CD4-positive, alpha-beta T cell treated with Interferon alpha-2 for 1 hour (primary cell): ENCODE measurements at regions not wholly inside any gene's neighbourhood (a gene's known extent, or its start where the extent isn't known, plus 50 kb on each side); places are given as distances from the start of the nearest gene placed in this dataset.
"Not testable (repeated sequence)": the region's sequence is repeated elsewhere in the genome, so short reads cannot be mapped to it uniquely, and the experiment has no call there.

Experiments used
- DNase-seq, 2 donors: peaks; one replicate each; pipeline ENCODE4 v3.0.0-alpha.2; 2020 to 2022

- not testable (repeated sequence) for DNase-seq
Observed at GRCh38 chr14:52122163-52122562, 53.3 kb upstream of the NID2 start.

DNA sequence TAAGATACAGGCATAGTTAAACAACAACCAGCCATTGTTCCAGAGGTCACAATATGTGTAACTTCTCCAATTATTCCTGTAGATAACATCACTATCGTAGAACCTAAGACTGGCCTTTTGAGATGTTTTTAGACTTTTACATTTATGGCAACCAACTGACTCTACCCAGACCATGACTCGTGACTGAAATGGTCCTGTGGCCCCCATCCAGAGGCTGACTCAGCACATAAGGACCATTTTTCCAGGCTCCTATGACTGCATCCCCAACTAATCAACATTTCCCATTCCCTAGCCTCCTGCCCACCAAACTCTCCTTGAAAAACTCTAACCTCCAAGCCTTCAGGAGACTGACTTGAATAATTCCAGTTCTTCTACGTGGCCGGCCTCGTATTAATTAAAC lies 52.6 kb upstream of the NID2 start:
- no peak for DNase-seq

DNA sequence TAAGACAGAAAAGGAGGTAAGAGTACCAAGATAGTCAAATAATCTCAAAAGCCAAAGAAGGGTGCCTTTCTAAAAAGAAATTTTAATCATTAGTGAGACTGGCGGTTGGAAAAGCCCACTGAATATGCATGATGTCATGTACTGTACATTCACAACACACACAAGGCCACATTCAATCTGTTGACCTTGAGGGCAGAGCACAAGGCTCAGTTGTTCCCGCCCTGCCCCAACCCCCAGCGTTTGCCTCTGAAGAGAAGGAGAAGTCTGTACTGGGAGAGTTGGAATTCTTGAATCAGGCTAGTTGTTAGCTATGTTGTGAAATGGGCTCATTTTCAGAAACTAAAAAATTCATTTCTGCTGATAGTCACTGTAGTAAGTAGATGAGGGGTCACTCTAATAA lies 50.2 kb upstream of the NID2 start:
- DNase-seq = no peak
